ENCODE measurements at regions not wholly inside any gene's neighbourhood (a gene's known extent, or its start where the extent isn't known, plus 50 kb on each side); places are given as distances from the start of the nearest gene placed in this dataset.
A peak's percentile ranks its signal among the peaks of the same experiment; 100 is the strongest.

GRCh38 chr3:144073698-144074097 is 102.1 kb downstream of the DIPK2A start:
- no peak for DNase-seq (ENCODE audit: low read depth in 2 of 2)

- DNase-seq (ENCODE audit: low read depth in 2 of 2) = no peak
Measured at GRCh38 chr3:144079634-144080033, 108.0 kb downstream of the DIPK2A start.

GRCh38 chr3:144084929-144085328 is 113.3 kb downstream of the DIPK2A start:
- DNase-seq (ENCODE audit: low read depth in 2 of 2) = no peak

- peak; percentile 18 to 28 for DNase-seq (ENCODE audit: low read depth in 2 of 2)
Measured at GRCh38 chr3:144085964-144086363, 114.3 kb downstream of the DIPK2A start.

- DNase-seq (ENCODE audit: low read depth in 2 of 2) = no peak
Measured at GRCh38 chr3:144096016-144096415, 124.4 kb downstream of the DIPK2A start.

GRCh38 chr3:144097163-144097562 is 125.5 kb downstream of the DIPK2A start:
- DNase-seq (ENCODE audit: low read depth in 2 of 2) = no peak

- no peak for DNase-seq (ENCODE audit: low read depth in 2 of 2)
Measured at GRCh38 chr3:144098691-144099090, 127.1 kb downstream of the DIPK2A start.

GRCh38 chr3:144102421-144102820 is 130.8 kb downstream of the DIPK2A start:
- DNase-seq (ENCODE audit: low read depth in 2 of 2) = no peak

GRCh38 chr3:144104186-144104585 is 132.6 kb downstream of the DIPK2A start:
- no peak for DNase-seq (ENCODE audit: low read depth in 2 of 2)

GRCh38 chr3:144104679-144105078 is 133.1 kb downstream of the DIPK2A start:
- no peak for DNase-seq (ENCODE audit: low read depth in 2 of 2)

- DNase-seq (ENCODE audit: low read depth in 2 of 2) = no peak
Measured at GRCh38 chr3:144105542-144105941, 133.9 kb downstream of the DIPK2A start.

GRCh38 chr3:144106970-144107369 is 135.3 kb downstream of the DIPK2A start:
- no peak for DNase-seq (ENCODE audit: low read depth in 2 of 2)

GRCh38 chr3:144107923-144108322 is 136.3 kb downstream of the DIPK2A start:
- DNase-seq (ENCODE audit: low read depth in 2 of 2) = no peak

- no peak for DNase-seq (ENCODE audit: low read depth in 2 of 2)
Measured at GRCh38 chr3:144109944-144110343, 138.3 kb downstream of the DIPK2A start.

- no peak for DNase-seq (ENCODE audit: low read depth in 2 of 2)
Measured at GRCh38 chr3:144112036-144112435, 140.4 kb downstream of the DIPK2A start.

- no peak for DNase-seq (ENCODE audit: low read depth in 2 of 2)
Measured at GRCh38 chr3:144112437-144112836, 140.8 kb downstream of the DIPK2A start.

- no peak for DNase-seq (ENCODE audit: low read depth in 2 of 2)
Measured at GRCh38 chr3:144114767-144115166, 143.1 kb downstream of the DIPK2A start.

- no peak for DNase-seq (ENCODE audit: low read depth in 2 of 2)
Measured at GRCh38 chr3:144119633-144120032, 148.0 kb downstream of the DIPK2A start.

- no peak for DNase-seq (ENCODE audit: low read depth in 2 of 2)
Measured at GRCh38 chr3:144121661-144122060, 150.0 kb downstream of the DIPK2A start.

- DNase-seq (ENCODE audit: low read depth in 2 of 2) = no peak
Measured at GRCh38 chr3:144127014-144127413, 155.4 kb downstream of the DIPK2A start.

GRCh38 chr3:144127700-144128099 is 156.1 kb downstream of the DIPK2A start:
- no peak for DNase-seq (ENCODE audit: low read depth in 2 of 2)

GRCh38 chr3:144128108-144128892 is 156.7 kb downstream of the DIPK2A start:
- DNase-seq (ENCODE audit: low read depth in 2 of 2) = no peak

- no peak for DNase-seq (ENCODE audit: low read depth in 2 of 2)
Measured at GRCh38 chr3:144129536-144130214, 158.1 kb downstream of the DIPK2A start.
